SH-SY5Y (cell line): ENCODE measurements at regions not wholly inside any gene's neighbourhood (a gene's known extent, or its start where the extent isn't known, plus 50 kb on each side); places are given as distances from the start of the nearest gene placed in this dataset.

Source experiments
- GATA2 ChIP-seq: IDR thresholded peaks from 2 replicates; pipeline ENCODE4 v1.6.1; 2011; ENCODE audit warnings: mild to moderate bottlenecking, low read depth, low read length
- GATA3 ChIP-seq: IDR thresholded peaks from 2 replicates; pipeline ENCODE4 v1.6.1; 2011; ENCODE audit warnings: low read depth, mild to moderate bottlenecking, low read length, moderate library complexity

DNA sequence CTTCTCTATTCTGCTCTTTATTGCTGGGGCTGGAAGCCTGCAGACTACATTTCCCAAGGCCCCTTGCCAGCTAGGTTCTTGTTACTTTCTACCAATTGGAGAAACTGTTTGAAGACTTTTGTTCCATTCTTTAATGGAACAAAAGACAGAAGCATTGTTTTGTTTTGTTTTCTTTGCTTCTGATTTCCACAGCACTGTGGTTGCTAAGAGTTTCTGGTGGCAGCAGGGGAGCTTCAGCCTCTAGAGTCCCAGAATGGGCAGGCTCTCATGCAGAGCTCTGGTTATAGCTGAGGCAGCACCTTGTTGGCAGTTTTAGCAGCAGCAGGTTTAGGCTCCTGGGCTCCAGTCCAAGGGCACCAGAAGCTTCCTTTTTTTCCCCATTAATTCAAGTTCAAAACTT, 234.3 kb downstream of the ETAA1 start:
- no peak for TF ChIP-seq GATA3
- TF ChIP-seq GATA2 = no peak
